ENCODE measurements at regions not wholly inside any gene's neighbourhood (a gene's known extent, or its start where the extent isn't known, plus 50 kb on each side); places are given as distances from the start of the nearest gene placed in this dataset.

DNA sequence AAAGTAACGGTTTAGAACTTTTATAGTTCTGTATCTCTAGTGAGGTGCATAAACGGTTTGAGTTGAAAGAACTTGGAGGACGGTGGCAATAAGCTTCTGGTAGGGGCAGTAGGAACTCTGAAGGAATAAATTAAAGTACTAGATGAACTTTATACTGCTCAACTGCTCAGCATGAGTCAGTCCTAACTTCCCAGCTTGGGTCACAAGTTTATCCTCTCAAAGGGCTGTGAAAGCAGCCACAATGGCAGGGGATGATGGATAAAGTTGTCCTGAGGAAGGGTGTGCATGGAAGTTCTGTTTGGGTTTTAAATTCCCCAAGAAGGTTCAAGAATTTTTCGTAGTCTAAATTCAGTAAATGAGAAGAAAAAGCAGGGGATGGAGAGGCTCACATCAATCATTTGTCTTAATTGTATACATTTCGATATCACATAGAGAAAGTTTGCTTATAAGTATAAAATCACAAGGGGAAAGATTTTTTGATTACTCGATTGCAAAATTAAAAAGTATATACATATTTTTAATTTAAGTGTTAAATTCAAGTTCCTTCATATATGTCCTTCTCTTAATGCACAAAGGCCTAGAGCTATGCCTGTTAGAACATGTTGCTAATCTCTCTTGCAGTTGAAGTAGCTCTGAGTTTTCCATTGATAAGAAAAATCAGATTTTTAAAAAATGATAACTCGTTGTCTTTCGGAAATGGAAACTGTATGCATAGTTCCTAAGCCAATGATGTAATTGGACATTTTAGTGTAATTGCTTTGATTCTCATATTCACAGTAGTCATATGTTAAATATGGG lies 55.3 kb upstream of the JAG1 start:
- no peak for TF ChIP-seq ELF4 (CRISPR knock-in tag; IDR thresholded peaks at IDR 0.05; ENCODE audit: low read depth)
- TF ChIP-seq, protein P1, sequence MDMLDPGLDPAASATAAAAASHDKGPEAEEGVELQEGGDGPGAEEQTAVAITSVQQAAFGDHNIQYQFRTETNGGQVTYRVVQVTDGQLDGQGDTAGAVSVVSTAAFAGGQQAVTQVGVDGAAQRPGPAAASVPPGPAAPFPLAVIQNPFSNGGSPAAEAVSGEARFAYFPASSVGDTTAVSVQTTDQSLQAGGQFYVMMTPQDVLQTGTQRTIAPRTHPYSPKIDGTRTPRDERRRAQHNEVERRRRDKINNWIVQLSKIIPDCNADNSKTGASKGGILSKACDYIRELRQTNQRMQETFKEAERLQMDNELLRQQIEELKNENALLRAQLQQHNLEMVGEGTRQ (CRISPR knock-in tag; IDR thresholded peaks at IDR 0.05): no peak
- TF ChIP-seq, protein P2, sequence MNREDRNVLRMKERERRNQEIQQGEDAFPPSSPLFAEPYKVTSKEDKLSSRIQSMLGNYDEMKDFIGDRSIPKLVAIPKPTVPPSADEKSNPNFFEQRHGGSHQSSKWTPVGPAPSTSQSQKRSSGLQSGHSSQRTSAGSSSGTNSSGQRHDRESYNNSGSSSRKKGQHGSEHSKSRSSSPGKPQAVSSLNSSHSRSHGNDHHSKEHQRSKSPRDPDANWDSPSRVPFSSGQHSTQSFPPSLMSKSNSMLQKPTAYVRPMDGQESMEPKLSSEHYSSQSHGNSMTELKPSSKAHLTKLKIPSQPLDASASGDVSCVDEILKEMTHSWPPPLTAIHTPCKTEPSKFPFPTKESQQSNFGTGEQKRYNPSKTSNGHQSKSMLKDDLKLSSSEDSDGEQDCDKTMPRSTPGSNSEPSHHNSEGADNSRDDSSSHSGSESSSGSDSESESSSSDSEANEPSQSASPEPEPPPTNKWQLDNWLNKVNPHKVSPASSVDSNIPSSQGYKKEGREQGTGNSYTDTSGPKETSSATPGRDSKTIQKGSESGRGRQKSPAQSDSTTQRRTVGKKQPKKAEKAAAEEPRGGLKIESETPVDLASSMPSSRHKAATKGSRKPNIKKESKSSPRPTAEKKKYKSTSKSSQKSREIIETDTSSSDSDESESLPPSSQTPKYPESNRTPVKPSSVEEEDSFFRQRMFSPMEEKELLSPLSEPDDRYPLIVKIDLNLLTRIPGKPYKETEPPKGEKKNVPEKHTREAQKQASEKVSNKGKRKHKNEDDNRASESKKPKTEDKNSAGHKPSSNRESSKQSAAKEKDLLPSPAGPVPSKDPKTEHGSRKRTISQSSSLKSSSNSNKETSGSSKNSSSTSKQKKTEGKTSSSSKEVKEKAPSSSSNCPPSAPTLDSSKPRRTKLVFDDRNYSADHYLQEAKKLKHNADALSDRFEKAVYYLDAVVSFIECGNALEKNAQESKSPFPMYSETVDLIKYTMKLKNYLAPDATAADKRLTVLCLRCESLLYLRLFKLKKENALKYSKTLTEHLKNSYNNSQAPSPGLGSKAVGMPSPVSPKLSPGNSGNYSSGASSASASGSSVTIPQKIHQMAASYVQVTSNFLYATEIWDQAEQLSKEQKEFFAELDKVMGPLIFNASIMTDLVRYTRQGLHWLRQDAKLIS (CRISPR knock-in tag; IDR thresholded peaks at IDR 0.05; ENCODE audit: borderline replicate concordance): no peak
- TF ChIP-seq, protein P3, sequence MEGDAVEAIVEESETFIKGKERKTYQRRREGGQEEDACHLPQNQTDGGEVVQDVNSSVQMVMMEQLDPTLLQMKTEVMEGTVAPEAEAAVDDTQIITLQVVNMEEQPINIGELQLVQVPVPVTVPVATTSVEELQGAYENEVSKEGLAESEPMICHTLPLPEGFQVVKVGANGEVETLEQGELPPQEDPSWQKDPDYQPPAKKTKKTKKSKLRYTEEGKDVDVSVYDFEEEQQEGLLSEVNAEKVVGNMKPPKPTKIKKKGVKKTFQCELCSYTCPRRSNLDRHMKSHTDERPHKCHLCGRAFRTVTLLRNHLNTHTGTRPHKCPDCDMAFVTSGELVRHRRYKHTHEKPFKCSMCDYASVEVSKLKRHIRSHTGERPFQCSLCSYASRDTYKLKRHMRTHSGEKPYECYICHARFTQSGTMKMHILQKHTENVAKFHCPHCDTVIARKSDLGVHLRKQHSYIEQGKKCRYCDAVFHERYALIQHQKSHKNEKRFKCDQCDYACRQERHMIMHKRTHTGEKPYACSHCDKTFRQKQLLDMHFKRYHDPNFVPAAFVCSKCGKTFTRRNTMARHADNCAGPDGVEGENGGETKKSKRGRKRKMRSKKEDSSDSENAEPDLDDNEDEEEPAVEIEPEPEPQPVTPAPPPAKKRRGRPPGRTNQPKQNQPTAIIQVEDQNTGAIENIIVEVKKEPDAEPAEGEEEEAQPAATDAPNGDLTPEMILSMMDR (IDR thresholded peaks at IDR 0.05): no peak
- TF ChIP-seq, protein P4, sequence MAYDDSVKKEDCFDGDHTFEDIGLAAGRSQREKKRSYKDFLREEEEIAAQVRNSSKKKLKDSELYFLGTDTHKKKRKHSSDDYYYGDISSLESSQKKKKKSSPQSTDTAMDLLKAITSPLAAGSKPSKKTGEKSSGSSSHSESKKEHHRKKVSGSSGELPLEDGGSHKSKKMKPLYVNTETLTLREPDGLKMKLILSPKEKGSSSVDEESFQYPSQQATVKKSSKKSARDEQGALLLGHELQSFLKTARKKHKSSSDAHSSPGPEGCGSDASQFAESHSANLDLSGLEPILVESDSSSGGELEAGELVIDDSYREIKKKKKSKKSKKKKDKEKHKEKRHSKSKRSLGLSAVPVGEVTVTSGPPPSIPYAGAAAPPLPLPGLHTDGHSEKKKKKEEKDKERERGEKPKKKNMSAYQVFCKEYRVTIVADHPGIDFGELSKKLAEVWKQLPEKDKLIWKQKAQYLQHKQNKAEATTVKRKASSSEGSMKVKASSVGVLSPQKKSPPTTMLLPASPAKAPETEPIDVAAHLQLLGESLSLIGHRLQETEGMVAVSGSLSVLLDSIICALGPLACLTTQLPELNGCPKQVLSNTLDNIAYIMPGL (CRISPR knock-in tag; IDR thresholded peaks at IDR 0.05): no peak
- TF ChIP-seq CREB1 (CRISPR knock-in tag; IDR thresholded peaks at IDR 0.05): no peak
- TF ChIP-seq, protein P5, sequence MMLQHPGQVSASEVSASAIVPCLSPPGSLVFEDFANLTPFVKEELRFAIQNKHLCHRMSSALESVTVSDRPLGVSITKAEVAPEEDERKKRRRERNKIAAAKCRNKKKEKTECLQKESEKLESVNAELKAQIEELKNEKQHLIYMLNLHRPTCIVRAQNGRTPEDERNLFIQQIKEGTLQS (CRISPR knock-in tag; conservative IDR thresholded peaks at IDR 0.05): no peak
- TF ChIP-seq, protein P6, sequence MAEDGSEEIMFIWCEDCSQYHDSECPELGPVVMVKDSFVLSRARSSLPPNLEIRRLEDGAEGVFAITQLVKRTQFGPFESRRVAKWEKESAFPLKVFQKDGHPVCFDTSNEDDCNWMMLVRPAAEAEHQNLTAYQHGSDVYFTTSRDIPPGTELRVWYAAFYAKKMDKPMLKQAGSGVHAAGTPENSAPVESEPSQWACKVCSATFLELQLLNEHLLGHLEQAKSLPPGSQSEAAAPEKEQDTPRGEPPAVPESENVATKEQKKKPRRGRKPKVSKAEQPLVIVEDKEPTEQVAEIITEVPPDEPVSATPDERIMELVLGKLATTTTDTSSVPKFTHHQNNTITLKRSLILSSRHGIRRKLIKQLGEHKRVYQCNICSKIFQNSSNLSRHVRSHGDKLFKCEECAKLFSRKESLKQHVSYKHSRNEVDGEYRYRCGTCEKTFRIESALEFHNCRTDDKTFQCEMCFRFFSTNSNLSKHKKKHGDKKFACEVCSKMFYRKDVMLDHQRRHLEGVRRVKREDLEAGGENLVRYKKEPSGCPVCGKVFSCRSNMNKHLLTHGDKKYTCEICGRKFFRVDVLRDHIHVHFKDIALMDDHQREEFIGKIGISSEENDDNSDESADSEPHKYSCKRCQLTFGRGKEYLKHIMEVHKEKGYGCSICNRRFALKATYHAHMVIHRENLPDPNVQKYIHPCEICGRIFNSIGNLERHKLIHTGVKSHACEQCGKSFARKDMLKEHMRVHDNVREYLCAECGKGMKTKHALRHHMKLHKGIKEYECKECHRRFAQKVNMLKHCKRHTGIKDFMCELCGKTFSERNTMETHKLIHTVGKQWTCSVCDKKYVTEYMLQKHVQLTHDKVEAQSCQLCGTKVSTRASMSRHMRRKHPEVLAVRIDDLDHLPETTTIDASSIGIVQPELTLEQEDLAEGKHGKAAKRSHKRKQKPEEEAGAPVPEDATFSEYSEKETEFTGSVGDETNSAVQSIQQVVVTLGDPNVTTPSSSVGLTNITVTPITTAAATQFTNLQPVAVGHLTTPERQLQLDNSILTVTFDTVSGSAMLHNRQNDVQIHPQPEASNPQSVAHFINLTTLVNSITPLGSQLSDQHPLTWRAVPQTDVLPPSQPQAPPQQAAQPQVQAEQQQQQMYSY (CRISPR knock-in tag; IDR thresholded peaks at IDR 0.05): no peak
- TF ChIP-seq, protein P7, sequence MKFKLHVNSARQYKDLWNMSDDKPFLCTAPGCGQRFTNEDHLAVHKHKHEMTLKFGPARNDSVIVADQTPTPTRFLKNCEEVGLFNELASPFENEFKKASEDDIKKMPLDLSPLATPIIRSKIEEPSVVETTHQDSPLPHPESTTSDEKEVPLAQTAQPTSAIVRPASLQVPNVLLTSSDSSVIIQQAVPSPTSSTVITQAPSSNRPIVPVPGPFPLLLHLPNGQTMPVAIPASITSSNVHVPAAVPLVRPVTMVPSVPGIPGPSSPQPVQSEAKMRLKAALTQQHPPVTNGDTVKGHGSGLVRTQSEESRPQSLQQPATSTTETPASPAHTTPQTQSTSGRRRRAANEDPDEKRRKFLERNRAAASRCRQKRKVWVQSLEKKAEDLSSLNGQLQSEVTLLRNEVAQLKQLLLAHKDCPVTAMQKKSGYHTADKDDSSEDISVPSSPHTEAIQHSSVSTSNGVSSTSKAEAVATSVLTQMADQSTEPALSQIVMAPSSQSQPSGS (CRISPR knock-in tag; IDR thresholded peaks at IDR 0.05; ENCODE audit: borderline replicate concordance, low read depth): no peak
- TF ChIP-seq ATF1 (CRISPR knock-in tag; IDR thresholded peaks at IDR 0.05): no peak
- TF ChIP-seq, protein P8, sequence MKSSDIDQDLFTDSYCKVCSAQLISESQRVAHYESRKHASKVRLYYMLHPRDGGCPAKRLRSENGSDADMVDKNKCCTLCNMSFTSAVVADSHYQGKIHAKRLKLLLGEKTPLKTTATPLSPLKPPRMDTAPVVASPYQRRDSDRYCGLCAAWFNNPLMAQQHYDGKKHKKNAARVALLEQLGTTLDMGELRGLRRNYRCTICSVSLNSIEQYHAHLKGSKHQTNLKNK (CRISPR knock-in tag; IDR thresholded peaks at IDR 0.05): no peak
- TF ChIP-seq KAT7 (CRISPR knock-in tag; IDR thresholded peaks at IDR 0.05; ENCODE audit: borderline replicate concordance): no peak
- TF ChIP-seq FOXP1 (CRISPR knock-in tag; IDR thresholded peaks at IDR 0.05; ENCODE audit: borderline replicate concordance): no peak
- TF ChIP-seq, protein P9, sequence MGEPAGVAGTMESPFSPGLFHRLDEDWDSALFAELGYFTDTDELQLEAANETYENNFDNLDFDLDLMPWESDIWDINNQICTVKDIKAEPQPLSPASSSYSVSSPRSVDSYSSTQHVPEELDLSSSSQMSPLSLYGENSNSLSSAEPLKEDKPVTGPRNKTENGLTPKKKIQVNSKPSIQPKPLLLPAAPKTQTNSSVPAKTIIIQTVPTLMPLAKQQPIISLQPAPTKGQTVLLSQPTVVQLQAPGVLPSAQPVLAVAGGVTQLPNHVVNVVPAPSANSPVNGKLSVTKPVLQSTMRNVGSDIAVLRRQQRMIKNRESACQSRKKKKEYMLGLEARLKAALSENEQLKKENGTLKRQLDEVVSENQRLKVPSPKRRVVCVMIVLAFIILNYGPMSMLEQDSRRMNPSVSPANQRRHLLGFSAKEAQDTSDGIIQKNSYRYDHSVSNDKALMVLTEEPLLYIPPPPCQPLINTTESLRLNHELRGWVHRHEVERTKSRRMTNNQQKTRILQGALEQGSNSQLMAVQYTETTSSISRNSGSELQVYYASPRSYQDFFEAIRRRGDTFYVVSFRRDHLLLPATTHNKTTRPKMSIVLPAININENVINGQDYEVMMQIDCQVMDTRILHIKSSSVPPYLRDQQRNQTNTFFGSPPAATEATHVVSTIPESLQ (CRISPR knock-in tag; IDR thresholded peaks at IDR 0.05): no peak
